ENCODE measurements at regions not wholly inside any gene's neighbourhood (a gene's known extent, or its start where the extent isn't known, plus 50 kb on each side); places are given as distances from the start of the nearest gene placed in this dataset.

- TF ChIP-seq, protein P1, sequence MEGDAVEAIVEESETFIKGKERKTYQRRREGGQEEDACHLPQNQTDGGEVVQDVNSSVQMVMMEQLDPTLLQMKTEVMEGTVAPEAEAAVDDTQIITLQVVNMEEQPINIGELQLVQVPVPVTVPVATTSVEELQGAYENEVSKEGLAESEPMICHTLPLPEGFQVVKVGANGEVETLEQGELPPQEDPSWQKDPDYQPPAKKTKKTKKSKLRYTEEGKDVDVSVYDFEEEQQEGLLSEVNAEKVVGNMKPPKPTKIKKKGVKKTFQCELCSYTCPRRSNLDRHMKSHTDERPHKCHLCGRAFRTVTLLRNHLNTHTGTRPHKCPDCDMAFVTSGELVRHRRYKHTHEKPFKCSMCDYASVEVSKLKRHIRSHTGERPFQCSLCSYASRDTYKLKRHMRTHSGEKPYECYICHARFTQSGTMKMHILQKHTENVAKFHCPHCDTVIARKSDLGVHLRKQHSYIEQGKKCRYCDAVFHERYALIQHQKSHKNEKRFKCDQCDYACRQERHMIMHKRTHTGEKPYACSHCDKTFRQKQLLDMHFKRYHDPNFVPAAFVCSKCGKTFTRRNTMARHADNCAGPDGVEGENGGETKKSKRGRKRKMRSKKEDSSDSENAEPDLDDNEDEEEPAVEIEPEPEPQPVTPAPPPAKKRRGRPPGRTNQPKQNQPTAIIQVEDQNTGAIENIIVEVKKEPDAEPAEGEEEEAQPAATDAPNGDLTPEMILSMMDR (IDR thresholded peaks at IDR 0.05; ENCODE audit: borderline replicate concordance, control extremely low read depth, extremely low read depth, insufficient read depth, missing control alignments) = no peak
- DNase-seq (ENCODE audit: low spot score) = no peak
- in situ Hi-C loops (cut with MboI; ENCODE audit: low sequenced_read_pairs, unreplicated experiment) = no loop called here
These were observed 169.1 kb upstream of the CTNNB1 start for GRCh38 chr3:41030220-41030619.

GRCh38 chr3:41031401-41031800 lies 167.9 kb upstream of the CTNNB1 start:
- TF ChIP-seq, protein P1 (IDR thresholded peaks at IDR 0.05; ENCODE audit: borderline replicate concordance, control extremely low read depth, extremely low read depth, insufficient read depth, missing control alignments) = no peak
- DNase-seq (ENCODE audit: low spot score) = no peak
- in situ Hi-C loops (cut with MboI; ENCODE audit: low sequenced_read_pairs, unreplicated experiment) = no loop called here

GRCh38 chr3:41033956-41034519 lies 165.3 kb upstream of the CTNNB1 start:
- TF ChIP-seq, protein P1 (IDR thresholded peaks at IDR 0.05; ENCODE audit: borderline replicate concordance, control extremely low read depth, extremely low read depth, insufficient read depth, missing control alignments) = no peak
- in situ Hi-C loops (cut with MboI; ENCODE audit: low sequenced_read_pairs, unreplicated experiment) = no loop called here
- DNase-seq (ENCODE audit: low spot score) = no peak

GRCh38 chr3:41035456-41036022 lies 163.8 kb upstream of the CTNNB1 start:
- DNase-seq (ENCODE audit: low spot score) = no peak
- TF ChIP-seq, protein P1 (IDR thresholded peaks at IDR 0.05; ENCODE audit: borderline replicate concordance, control extremely low read depth, extremely low read depth, insufficient read depth, missing control alignments) = no peak
- in situ Hi-C loops (cut with MboI; ENCODE audit: low sequenced_read_pairs, unreplicated experiment) = no loop called here

DNA sequence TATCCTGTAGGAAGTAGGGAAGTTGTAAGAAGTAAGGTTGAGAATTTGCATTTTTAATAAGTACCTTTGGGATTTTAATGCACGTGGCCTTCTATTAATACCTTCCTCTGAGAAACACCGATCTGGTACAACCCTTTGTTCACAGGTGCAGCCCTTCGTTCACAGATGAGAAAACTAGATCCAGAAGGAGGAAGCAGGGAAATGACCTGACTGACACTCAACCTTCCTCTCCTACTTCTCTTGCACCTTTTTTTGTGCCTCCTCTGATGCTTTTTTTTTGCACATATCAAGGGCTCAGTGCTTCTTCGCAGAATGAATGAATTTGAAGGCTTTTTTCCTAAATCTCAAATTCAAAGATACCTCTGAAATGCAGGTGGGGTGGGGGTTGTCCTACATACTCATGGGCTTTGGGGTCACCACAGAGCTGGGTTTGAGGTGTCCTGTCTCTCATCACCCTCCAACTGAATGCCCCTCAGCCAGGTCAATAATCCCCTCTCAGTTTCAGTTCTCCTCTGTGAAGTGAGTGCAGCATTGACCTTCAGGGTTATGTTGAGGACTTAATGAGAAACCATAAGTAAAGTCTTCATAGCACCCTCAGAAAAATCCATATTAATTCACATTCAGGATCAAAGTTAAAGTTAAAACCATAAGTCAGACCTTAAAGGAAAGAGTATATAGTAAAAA lies 161.5 kb upstream of the CTNNB1 start:
- DNase-seq (ENCODE audit: low spot score) = no peak
- TF ChIP-seq, protein P1 (IDR thresholded peaks at IDR 0.05; ENCODE audit: borderline replicate concordance, control extremely low read depth, extremely low read depth, insufficient read depth, missing control alignments) = no peak
- in situ Hi-C loops (cut with MboI; ENCODE audit: low sequenced_read_pairs, unreplicated experiment) = no loop called here

- in situ Hi-C loops (cut with MboI; ENCODE audit: low sequenced_read_pairs, unreplicated experiment) = no loop called here
- DNase-seq (ENCODE audit: low spot score) = no peak
- TF ChIP-seq, protein P1 (IDR thresholded peaks at IDR 0.05; ENCODE audit: borderline replicate concordance, control extremely low read depth, extremely low read depth, insufficient read depth, missing control alignments) = no peak
These were observed 159.0 kb upstream of the CTNNB1 start for GRCh38 chr3:41040256-41040655.

Data from GM13976 (cell line).